NCI-H128 (cell line): ENCODE measurements at regions not wholly inside any gene's neighbourhood (a gene's known extent, or its start where the extent isn't known, plus 50 kb on each side); places are given as distances from the start of the nearest gene placed in this dataset.

ENCODE experiments used
- DNase-seq: peaks from one replicate; lab custom pipeline; 2025; ENCODE audit not compliant: unreplicated experiment; lab: John Stamatoyannopoulos, UW

- no peak for DNase-seq
These were observed 155.7 kb upstream of the CDYL start for GRCh38 chr6:4620284-4621151.

- DNase-seq: no peak
These were observed 159.9 kb upstream of the CDYL start for GRCh38 chr6:4616311-4616710.

- DNase-seq: no peak
These were observed 160.3 kb upstream of the CDYL start for GRCh38 chr6:4615891-4616290.

GRCh38 chr6:4615231-4615630 lies 161.0 kb upstream of the CDYL start:
- DNase-seq: no peak

GRCh38 chr6:4614637-4615036 lies 161.6 kb upstream of the CDYL start:
- no peak for DNase-seq

GRCh38 chr6:4613795-4614194 lies 162.4 kb upstream of the CDYL start:
- no peak for DNase-seq

GRCh38 chr6:4613381-4613780 lies 162.8 kb upstream of the CDYL start:
- DNase-seq: no peak

- no peak for DNase-seq
These were observed 163.5 kb upstream of the CDYL start for GRCh38 chr6:4612636-4613171.

GRCh38 chr6:4611429-4612129 lies 164.6 kb upstream of the CDYL start:
- no peak for DNase-seq

- DNase-seq: no peak
These were observed 165.9 kb upstream of the CDYL start for GRCh38 chr6:4610256-4610655.

GRCh38 chr6:4608361-4609115 lies 167.7 kb upstream of the CDYL start:
- no peak for DNase-seq

- no peak for DNase-seq
These were observed 168.4 kb upstream of the CDYL start for GRCh38 chr6:4607793-4608192.

GRCh38 chr6:4606821-4607704 lies 169.1 kb upstream of the CDYL start:
- no peak for DNase-seq

GRCh38 chr6:4606016-4606415 lies 170.2 kb upstream of the CDYL start:
- DNase-seq: no peak

- DNase-seq: no peak
These were observed 172.3 kb upstream of the CDYL start for GRCh38 chr6:4603856-4604369.

GRCh38 chr6:4603291-4603690 lies 172.9 kb upstream of the CDYL start:
- no peak for DNase-seq

- DNase-seq: no peak
These were observed 176.3 kb upstream of the CDYL start for GRCh38 chr6:4599924-4600323.

GRCh38 chr6:4598384-4598995 lies 177.7 kb upstream of the CDYL start:
- DNase-seq: no peak

- DNase-seq: no peak
These were observed 182.3 kb upstream of the CDYL start for GRCh38 chr6:4593951-4594350.

- DNase-seq: no peak
These were observed 184.2 kb upstream of the CDYL start for GRCh38 chr6:4592026-4592425.
